Astrocyte (in vitro differentiated cells and primary cell): ENCODE measurements at regions not wholly inside any gene's neighbourhood (a gene's known extent, or its start where the extent isn't known, plus 50 kb on each side); places are given as distances from the start of the nearest gene placed in this dataset.

Experiments used
- EZH2 ChIP-seq: IDR thresholded peaks from 2 replicates; pipeline ENCODE4 v1.6.1; 2012; ENCODE audit warnings: mild to moderate bottlenecking, low read length, inconsistent platforms; ENCODE audit not compliant: insufficient read depth
- TF ChIP-seq, protein P1 (sequence below): IDR thresholded peaks from 2 replicates; pipeline ENCODE4 v1.5.1; 2011; ENCODE audit warnings: low read depth, mild to moderate bottlenecking, inconsistent platforms, low read length, moderate library complexity; ENCODE audit not compliant: insufficient read depth

DNA sequence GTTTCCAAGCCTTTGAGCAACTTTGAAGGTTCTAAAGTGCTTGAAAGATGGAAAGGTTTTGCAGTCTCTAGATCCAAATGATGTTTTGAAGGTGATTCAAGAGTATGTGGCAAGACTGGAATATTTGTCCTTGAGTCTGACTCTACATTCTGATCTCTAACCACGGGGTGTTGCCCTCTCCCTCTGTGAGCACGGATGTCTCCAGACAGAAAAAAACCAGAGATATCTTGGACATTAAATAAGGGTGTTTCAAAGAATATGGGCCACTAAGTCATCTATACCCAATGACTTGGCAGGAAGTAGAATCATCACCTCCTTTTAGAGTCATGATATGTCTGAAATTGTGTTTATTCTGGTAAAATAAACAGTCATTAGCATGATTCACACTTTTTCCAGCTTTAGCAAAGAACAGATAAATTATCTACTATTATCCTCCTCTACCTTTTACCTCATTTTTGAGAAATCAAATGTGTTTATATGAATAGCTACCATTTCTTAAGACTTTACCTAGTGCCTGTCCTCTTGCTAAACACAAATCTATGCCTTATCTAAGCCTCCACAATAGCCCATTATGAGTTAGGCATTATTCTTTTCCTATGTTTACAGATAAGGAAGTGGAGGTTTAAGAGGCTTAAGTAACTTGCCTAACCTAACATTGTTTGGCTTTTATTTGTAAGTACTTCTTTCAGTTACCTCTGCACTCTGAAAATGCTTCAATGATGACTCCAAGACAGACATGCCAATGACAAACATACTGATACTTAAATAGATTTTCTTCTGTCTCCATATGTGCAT, 384.4 kb downstream of the BMP2 start:
- TF ChIP-seq EZH2 = no peak
- TF ChIP-seq, protein P1, sequence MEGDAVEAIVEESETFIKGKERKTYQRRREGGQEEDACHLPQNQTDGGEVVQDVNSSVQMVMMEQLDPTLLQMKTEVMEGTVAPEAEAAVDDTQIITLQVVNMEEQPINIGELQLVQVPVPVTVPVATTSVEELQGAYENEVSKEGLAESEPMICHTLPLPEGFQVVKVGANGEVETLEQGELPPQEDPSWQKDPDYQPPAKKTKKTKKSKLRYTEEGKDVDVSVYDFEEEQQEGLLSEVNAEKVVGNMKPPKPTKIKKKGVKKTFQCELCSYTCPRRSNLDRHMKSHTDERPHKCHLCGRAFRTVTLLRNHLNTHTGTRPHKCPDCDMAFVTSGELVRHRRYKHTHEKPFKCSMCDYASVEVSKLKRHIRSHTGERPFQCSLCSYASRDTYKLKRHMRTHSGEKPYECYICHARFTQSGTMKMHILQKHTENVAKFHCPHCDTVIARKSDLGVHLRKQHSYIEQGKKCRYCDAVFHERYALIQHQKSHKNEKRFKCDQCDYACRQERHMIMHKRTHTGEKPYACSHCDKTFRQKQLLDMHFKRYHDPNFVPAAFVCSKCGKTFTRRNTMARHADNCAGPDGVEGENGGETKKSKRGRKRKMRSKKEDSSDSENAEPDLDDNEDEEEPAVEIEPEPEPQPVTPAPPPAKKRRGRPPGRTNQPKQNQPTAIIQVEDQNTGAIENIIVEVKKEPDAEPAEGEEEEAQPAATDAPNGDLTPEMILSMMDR = no peak
